Endodermal cell (in vitro differentiated cells): ENCODE measurements at regions not wholly inside any gene's neighbourhood (a gene's known extent, or its start where the extent isn't known, plus 50 kb on each side); places are given as distances from the start of the nearest gene placed in this dataset.

Experiments used
- DNase-seq: peaks from one replicate; pipeline ENCODE4 v3.0.0-alpha.2; 2017
- H3K27ac ChIP-seq: 2 replicates; pipeline ENCODE4 v1.5.1; 2013; ENCODE audit warnings: mild to moderate bottlenecking, low read depth, low read length, moderate library complexity
- H3K27me3 ChIP-seq: 2 replicates; pipeline ENCODE4 v1.6.1; 2013; ENCODE audit warnings: mild to moderate bottlenecking, low read length, moderate library complexity; ENCODE audit not compliant: insufficient read depth, control insufficient read depth, poor library complexity, severe bottlenecking
- H3K36me3 ChIP-seq: 2 replicates; pipeline ENCODE4 v1.7.0; 2013; ENCODE audit warnings: mild to moderate bottlenecking, low read length, moderate library complexity; ENCODE audit not compliant: control insufficient read depth, insufficient read depth
- H3K4me1 ChIP-seq: one replicate; pipeline ENCODE4 v1.7.0; 2013; ENCODE audit warnings: low read length; ENCODE audit not compliant: control insufficient read depth, insufficient read depth
- H3K4me3 ChIP-seq: 2 replicates; pipeline ENCODE4 v1.5.1; 2013; ENCODE audit warnings: mild to moderate bottlenecking, low read length, moderate library complexity
- H3K9ac ChIP-seq: 2 replicates; pipeline ENCODE4 v1.6.1; 2013; ENCODE audit warnings: mild to moderate bottlenecking, low read length, moderate library complexity; ENCODE audit not compliant: poor library complexity, severe bottlenecking; ENCODE audit errors: extremely low read depth
- H3K9me3 ChIP-seq: 2 replicates; pipeline ENCODE4 v1.6.1; 2013; ENCODE audit warnings: mild to moderate bottlenecking, low read length, moderate library complexity; ENCODE audit not compliant: control insufficient read depth
- H3K27ac Mint-ChIP-seq: 2 replicates; pipeline ENCODE4 v1.8.0; 2020; ENCODE audit warnings: mixed read lengths
- H3K27me3 Mint-ChIP-seq: 2 replicates; pipeline ENCODE4 v1.8.0; 2021; ENCODE audit warnings: mild to moderate bottlenecking, mixed read lengths; ENCODE audit not compliant: insufficient read depth
- H3K36me3 Mint-ChIP-seq: 2 replicates; pipeline ENCODE4 v1.8.0; 2020; ENCODE audit warnings: low read depth, mixed read lengths
- H3K4me1 Mint-ChIP-seq: 2 replicates; pipeline ENCODE4 v1.8.0; 2020; ENCODE audit warnings: mixed read lengths
- H3K4me3 Mint-ChIP-seq: 2 replicates; pipeline ENCODE4 v1.8.0; 2020; ENCODE audit warnings: mild to moderate bottlenecking, moderate library complexity, mixed read lengths
- H3K9me3 Mint-ChIP-seq: 2 replicates; pipeline ENCODE4 v1.8.0; 2020; ENCODE audit warnings: mild to moderate bottlenecking, mixed read lengths
- CTCF ChIP-seq: fragments of 200-600 bp; sonication (generic); conservative IDR thresholded peaks from 2 replicates; pipeline ENCODE4 v1.5.0; 2021; ENCODE audit warnings: antibody characterized with exemption, mild to moderate bottlenecking
- WGBS, 2 experiments: methylation state at CpG; one replicate each; pipeline versions ENCODE4 v1.1.5 to v1.1.7; 2013; ENCODE audit warnings: missing lambda C conversion rate in 2 of 2, mixed read lengths in 1 of 2; ENCODE audit not compliant: insufficient coverage in 1 of 2, insufficient read length in 1 of 2; 5-methylcytosine and 5-hydroxymethylcytosine counted together

DNA sequence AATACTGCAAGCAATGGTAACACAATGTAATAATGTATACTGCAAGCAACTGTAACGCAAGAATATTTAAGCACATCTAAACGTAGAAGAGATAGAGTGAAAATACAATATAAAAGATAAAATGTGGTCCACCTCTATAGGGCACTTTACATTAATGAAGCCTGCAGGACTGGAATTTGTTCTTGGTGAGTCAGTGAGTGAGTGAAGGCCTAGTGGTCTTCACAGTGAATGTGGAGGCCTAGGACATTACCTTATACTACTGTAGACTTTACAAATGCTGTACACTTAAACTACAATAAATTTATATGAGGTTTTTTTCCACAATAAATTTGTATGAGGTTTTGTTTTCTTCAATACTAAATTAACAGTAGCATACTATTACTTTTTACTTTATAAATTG, 287.4 kb upstream of the SNX7 start:
- no peaks in the 10 kb centered on the region for H3K27me3 Mint-ChIP-seq
- Histone ChIP-seq H3K4me1 (no peaks in the 10 kb centered on the region), H3K27ac (no peak overlapping the region), H3K27me3 (no peaks in the 10 kb centered on the region), H3K9me3 (no peaks in the 10 kb centered on the region), H3K4me3 (no peak overlapping the region), H3K36me3 (no peaks in the 10 kb centered on the region), H3K9ac (no peak overlapping the region)
- no peak for TF ChIP-seq CTCF
- no peak for DNase-seq
- no peak overlapping the region for H3K4me3 Mint-ChIP-seq
- no peak overlapping the region for H3K27ac Mint-ChIP-seq
- no peaks in the 10 kb centered on the region for H3K4me1 Mint-ChIP-seq
- H3K36me3 Mint-ChIP-seq, result no peaks in the 10 kb centered on the region
- 93 to 100% methylated on average over 2 of the region's 2 CpGs for WGBS, 2 experiments
- H3K9me3 Mint-ChIP-seq, result no peaks in the 10 kb centered on the region

- 75% methylated on average over 1 of the region's 2 CpGs; no CpG with 5 or more reads in 1 of the 2 experiments for WGBS, 2 experiments
- H3K27ac ChIP-seq, result no peak overlapping the region
- no peak for DNase-seq
These were observed 288.5 kb upstream of the SNX7 start for GRCh38 chr1:98373056-98373455.

GRCh38 chr1:98371764-98372163, 289.8 kb upstream of the SNX7 start:
- no peaks in the 10 kb centered on the region for H3K27me3 Mint-ChIP-seq

More at GRCh38 chr1:98373056-98373455, 288.5 kb upstream of the SNX7 start:
- Histone ChIP-seq H3K27me3 (no peaks in the 10 kb centered on the region), H3K4me1 (no peaks in the 10 kb centered on the region), H3K9me3 (no peaks in the 10 kb centered on the region), H3K9ac (no peak overlapping the region), H3K4me3 (no peak overlapping the region), H3K36me3 (no peaks in the 10 kb centered on the region)
- no peaks in the 10 kb centered on the region for H3K4me1 Mint-ChIP-seq
- H3K27me3 Mint-ChIP-seq, result no peaks in the 10 kb centered on the region
- no peaks in the 10 kb centered on the region for H3K36me3 Mint-ChIP-seq
- no peak for TF ChIP-seq CTCF
- H3K4me3 Mint-ChIP-seq, result no peak overlapping the region
- H3K27ac Mint-ChIP-seq, result no peak overlapping the region
- H3K9me3 Mint-ChIP-seq, result no peaks in the 10 kb centered on the region

More at GRCh38 chr1:98371764-98372163, 289.8 kb upstream of the SNX7 start:
- no peak overlapping the region for H3K9ac ChIP-seq
- Mint-ChIP-seq H3K4me3 (no peak overlapping the region), H3K27ac (no peak overlapping the region), H3K4me1 (no peaks in the 10 kb centered on the region), H3K36me3 (no peaks in the 10 kb centered on the region), H3K9me3 (no peaks in the 10 kb centered on the region)
- H3K36me3 ChIP-seq, result no peaks in the 10 kb centered on the region
- no peak for TF ChIP-seq CTCF
- H3K27me3 ChIP-seq, result no peaks in the 10 kb centered on the region
- H3K27ac ChIP-seq, result no peak overlapping the region
- H3K4me1 ChIP-seq, result no peaks in the 10 kb centered on the region
- no peaks in the 10 kb centered on the region for H3K9me3 ChIP-seq
- no peak for DNase-seq
- H3K4me3 ChIP-seq, result no peak overlapping the region
